RWPE2 (cell line): ENCODE measurements at regions not wholly inside any gene's neighbourhood (a gene's known extent, or its start where the extent isn't known, plus 50 kb on each side); places are given as distances from the start of the nearest gene placed in this dataset.

ENCODE experiments used
- ATAC-seq: fragments of 200-7000 bp; cut with Tn5 transposase; 3 replicates; pipeline ENCODE4 v1.9.1; 2021; ENCODE audit warnings: low read depth
- DNase-seq: peaks from one replicate; pipeline ENCODE4 v3.0.0-alpha.2; 2020; ENCODE audit warnings: low spot score
- H3K27ac ChIP-seq: fragments of 450-650 bp; 2 replicates; pipeline ENCODE4 v1.5.1; 2017; ENCODE audit warnings: mild to moderate bottlenecking; ENCODE audit not compliant: poor library complexity, severe bottlenecking
- H3K27me3 ChIP-seq: fragments of 250-450 bp; sonication (Bioruptor Pico); 2 replicates; pipeline ENCODE4 v1.5.1; 2021; ENCODE audit warnings: mild to moderate bottlenecking, moderate library complexity; ENCODE audit not compliant: insufficient read depth, poor library complexity, severe bottlenecking
- H3K36me3 ChIP-seq: fragments of 250-450 bp; sonication (Bioruptor Pico); 2 replicates; pipeline ENCODE4 v1.5.1; 2020; ENCODE audit warnings: low read depth, mild to moderate bottlenecking, moderate library complexity
- H3K4me1 ChIP-seq: fragments of 250-450 bp; sonication (Bioruptor Pico); 2 replicates; pipeline ENCODE4 v1.5.1; 2021; ENCODE audit warnings: mild to moderate bottlenecking, moderate library complexity; ENCODE audit not compliant: insufficient read depth, poor library complexity, severe bottlenecking
- H3K4me3 ChIP-seq: fragments of 250-450 bp; sonication (Bioruptor Pico); 2 replicates; pipeline ENCODE4 v1.5.1; 2021; ENCODE audit warnings: mild to moderate bottlenecking, moderate library complexity; ENCODE audit not compliant: severe bottlenecking
- H3K9me3 ChIP-seq: fragments of 250-450 bp; sonication (Bioruptor Pico); 2 replicates; pipeline ENCODE4 v1.5.1; 2021; ENCODE audit warnings: mild to moderate bottlenecking, moderate library complexity; ENCODE audit not compliant: severe bottlenecking
- TF ChIP-seq, protein P1 (sequence below): fragments of 450-650 bp; IDR thresholded peaks from one replicate; pipeline ENCODE4 v1.5.1; 2017; ENCODE audit warnings: mild to moderate bottlenecking, moderate library complexity; ENCODE audit not compliant: poor library complexity, severe bottlenecking

DNA sequence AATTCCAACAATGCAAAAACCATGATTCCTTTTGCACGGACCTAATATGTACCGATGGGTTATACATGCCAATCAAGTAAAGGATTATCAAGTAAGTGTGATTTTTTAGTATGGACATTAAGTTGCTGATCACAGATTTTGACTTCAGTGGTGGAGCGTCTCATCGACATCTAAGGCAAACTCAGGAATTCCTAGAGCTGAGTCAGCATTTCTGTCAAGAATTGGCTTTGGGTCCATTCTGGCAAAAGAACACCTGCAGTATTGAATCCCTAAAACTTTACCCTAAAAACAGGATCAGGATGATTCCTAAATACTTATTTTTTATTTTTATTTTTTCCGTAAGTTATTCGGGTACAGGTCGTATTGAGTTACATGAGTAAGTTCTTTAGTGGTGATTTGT is 83.6 kb downstream of the HPGD start:
- Histone ChIP-seq H3K4me3 (no peak overlapping the region), H3K36me3 (no peaks in the 10 kb centered on the region), H3K27ac (no peak overlapping the region), H3K4me1 (peaks cover 14% of the 10 kb centered on the region), H3K27me3 (no peaks in the 10 kb centered on the region), H3K9me3 (no peaks in the 10 kb centered on the region)
- ATAC-seq (no peak), DNase-seq (no peak)
- TF ChIP-seq, protein P1, sequence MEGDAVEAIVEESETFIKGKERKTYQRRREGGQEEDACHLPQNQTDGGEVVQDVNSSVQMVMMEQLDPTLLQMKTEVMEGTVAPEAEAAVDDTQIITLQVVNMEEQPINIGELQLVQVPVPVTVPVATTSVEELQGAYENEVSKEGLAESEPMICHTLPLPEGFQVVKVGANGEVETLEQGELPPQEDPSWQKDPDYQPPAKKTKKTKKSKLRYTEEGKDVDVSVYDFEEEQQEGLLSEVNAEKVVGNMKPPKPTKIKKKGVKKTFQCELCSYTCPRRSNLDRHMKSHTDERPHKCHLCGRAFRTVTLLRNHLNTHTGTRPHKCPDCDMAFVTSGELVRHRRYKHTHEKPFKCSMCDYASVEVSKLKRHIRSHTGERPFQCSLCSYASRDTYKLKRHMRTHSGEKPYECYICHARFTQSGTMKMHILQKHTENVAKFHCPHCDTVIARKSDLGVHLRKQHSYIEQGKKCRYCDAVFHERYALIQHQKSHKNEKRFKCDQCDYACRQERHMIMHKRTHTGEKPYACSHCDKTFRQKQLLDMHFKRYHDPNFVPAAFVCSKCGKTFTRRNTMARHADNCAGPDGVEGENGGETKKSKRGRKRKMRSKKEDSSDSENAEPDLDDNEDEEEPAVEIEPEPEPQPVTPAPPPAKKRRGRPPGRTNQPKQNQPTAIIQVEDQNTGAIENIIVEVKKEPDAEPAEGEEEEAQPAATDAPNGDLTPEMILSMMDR = no peak

GRCh38 chr4:174437749-174438148 is 84.5 kb downstream of the HPGD start:
- ATAC-seq (peak; percentile 10; the same call in 1 of the 3 replicates), DNase-seq (no peak)
- no peaks in the 10 kb centered on the region for H3K27me3 ChIP-seq
- TF ChIP-seq, protein P1 = no peak
- H3K9me3 ChIP-seq = no peaks in the 10 kb centered on the region
- no peak overlapping the region for H3K4me3 ChIP-seq
- peak overlapping the region; percentile 41 for H3K27ac ChIP-seq
- H3K36me3 ChIP-seq = no peaks in the 10 kb centered on the region
- peaks cover 14% of the 10 kb centered on the region for H3K4me1 ChIP-seq

GRCh38 chr4:174437324-174437723 is 85.0 kb downstream of the HPGD start:
- H3K27me3 ChIP-seq = no peaks in the 10 kb centered on the region
- peak overlapping the region; percentile 41 for H3K27ac ChIP-seq
- no peaks in the 10 kb centered on the region for H3K9me3 ChIP-seq
- ATAC-seq = peak; percentile 89
- DNase-seq = no peak
- no peaks in the 10 kb centered on the region for H3K36me3 ChIP-seq
- H3K4me3 ChIP-seq = no peak overlapping the region
- TF ChIP-seq, protein P1 = no peak
- peaks cover 14% of the 10 kb centered on the region for H3K4me1 ChIP-seq

DNA sequence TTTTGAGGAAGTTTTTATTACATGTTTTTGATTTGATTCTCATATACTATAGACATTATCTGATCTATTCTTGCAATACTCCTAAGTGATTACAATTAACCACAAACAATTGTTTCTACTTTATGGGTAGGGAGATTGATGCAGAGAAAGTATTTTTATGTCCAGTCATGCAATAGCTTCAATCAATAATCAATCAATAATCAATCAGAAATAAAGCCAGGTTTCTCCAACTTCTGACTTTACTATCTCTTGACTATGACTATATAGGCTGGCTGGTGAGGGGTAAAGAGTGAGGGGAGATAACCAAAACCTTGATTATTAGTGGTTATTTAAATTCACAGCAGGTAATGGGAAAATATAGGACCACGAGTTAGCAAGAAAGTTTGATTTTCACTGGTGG is 85.9 kb downstream of the HPGD start:
- H3K27me3 ChIP-seq = no peaks in the 10 kb centered on the region
- ATAC-seq (no peak), DNase-seq (no peak)
- H3K36me3 ChIP-seq = no peaks in the 10 kb centered on the region
- TF ChIP-seq, protein P1 = no peak
- peaks cover 14% of the 10 kb centered on the region for H3K4me1 ChIP-seq
- peak overlapping the region; percentile 41 for H3K27ac ChIP-seq
- H3K9me3 ChIP-seq = no peaks in the 10 kb centered on the region
- no peak overlapping the region for H3K4me3 ChIP-seq

- H3K27me3 ChIP-seq = no peaks in the 10 kb centered on the region
- no peak overlapping the region for H3K4me3 ChIP-seq
- no peaks in the 10 kb centered on the region for H3K36me3 ChIP-seq
- no peaks in the 10 kb centered on the region for H3K9me3 ChIP-seq
- peaks cover 14% of the 10 kb centered on the region for H3K4me1 ChIP-seq
- no peak overlapping the region for H3K27ac ChIP-seq
- ATAC-seq (no peak), DNase-seq (no peak)
- TF ChIP-seq, protein P1 = no peak
Measured at GRCh38 chr4:174435974-174436373, 86.3 kb downstream of the HPGD start.
